HG03460 (cell line): ENCODE measurements at regions not wholly inside any gene's neighbourhood (a gene's known extent, or its start where the extent isn't known, plus 50 kb on each side); places are given as distances from the start of the nearest gene placed in this dataset.

Experiments
- ATAC-seq: cut with Tn5 transposase; IDR thresholded peaks from one replicate; pipeline ENCODE4 v1.9.1; 2021; ENCODE audit not compliant: unreplicated experiment

DNA sequence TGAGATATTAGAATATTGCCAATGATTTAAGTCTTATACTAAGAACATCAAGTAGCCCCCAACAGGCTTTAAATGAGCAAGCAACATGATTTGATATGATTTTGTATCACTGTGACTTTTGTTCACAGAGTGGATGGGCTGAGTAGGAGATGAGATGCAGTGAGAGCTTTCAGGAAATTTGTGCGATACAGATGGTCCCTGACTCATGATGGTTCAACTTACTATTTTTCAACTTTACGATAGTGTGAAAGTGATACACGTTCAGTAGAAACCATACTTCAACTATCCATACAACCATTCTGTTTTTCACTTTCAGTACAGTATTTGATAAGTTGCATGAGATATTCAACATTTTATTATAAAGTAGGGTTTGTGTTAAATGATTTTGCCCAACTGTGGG lies 78.7 kb upstream of the NWD2 start:
- no peak for ATAC-seq

DNA sequence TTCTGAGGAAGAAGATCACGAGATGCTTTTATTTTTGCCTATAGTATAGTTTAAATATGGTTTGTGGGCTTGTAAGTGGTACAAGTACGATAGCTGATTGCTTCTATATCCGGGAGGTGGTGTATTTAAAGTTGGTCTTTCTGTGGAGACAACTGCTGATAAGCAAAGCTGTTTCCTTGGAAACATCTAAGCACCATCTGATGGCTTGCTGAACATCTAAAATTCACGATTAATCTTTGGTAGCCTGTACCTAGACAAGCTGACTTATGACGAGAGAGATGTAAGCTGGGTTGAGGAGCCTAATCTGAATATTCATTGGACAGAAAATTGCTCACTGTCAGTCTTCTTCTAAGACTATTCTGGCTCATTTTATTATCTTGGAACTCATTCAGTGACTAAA lies 74.6 kb upstream of the NWD2 start:
- no peak for ATAC-seq

DNA sequence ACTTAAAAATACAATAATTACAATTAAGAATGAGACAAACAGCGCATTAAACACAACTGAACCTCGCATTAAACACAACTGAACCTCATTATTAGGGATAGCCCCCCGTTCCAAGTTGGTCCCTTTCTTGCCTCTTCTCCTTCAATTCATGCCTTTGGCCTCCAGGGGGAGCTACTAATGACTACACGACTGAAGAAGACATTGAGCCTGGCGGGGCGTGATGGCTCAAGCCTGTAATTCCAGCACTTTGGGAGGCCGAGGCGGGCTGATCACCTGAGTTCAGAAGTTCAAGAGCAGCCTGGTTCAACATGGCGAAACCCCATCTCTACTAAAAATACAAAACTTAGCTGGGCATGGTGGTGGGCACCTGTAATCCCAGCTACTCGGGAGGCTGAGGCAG lies 56.4 kb upstream of the NWD2 start:
- no peak for ATAC-seq
